Sigmoid colon (tissue), 6 donors: ENCODE measurements at regions not wholly inside any gene's neighbourhood (a gene's known extent, or its start where the extent isn't known, plus 50 kb on each side); places are given as distances from the start of the nearest gene placed in this dataset.

Source experiments
- DNase-seq: peaks from one replicate; pipeline ENCODE4 v3.0.0-alpha.2; 2019
- H3K27ac ChIP-seq, 4 donors: fragments of 200-600 bp; sonication (generic); one replicate each; pipeline ENCODE4 v1.5.1; 2016 to 2019; ENCODE audit warnings: mild to moderate bottlenecking in 1 of 4
- H3K27me3 ChIP-seq, 3 donors: fragments of 200-600 bp; sonication (generic); one replicate each; pipeline ENCODE4 v1.5.1; 2019; ENCODE audit warnings: mild to moderate bottlenecking in 1 of 3
- H3K36me3 ChIP-seq, 4 donors: fragments of 200-600 bp; sonication (generic); one replicate each; pipeline ENCODE4 v1.5.1; 2016 to 2019
- H3K4me1 ChIP-seq, 4 donors: fragments of 200-600 bp; sonication (generic); one replicate each; pipeline ENCODE4 v1.5.1; 2017 to 2019
- H3K4me3 ChIP-seq, 4 donors: fragments of 200-600 bp; sonication (generic); one replicate each; pipeline ENCODE4 v1.5.1; 2017 to 2019; ENCODE audit warnings: mild to moderate bottlenecking in 2 of 4, moderate library complexity in 1 of 4
- H3K9me3 ChIP-seq, 4 donors: fragments of 200-600 bp in 3 of 4; sonication (generic) in 3 of 4; one replicate each; pipeline versions ENCODE4 v1.5.1 to v1.6.1; 2013 to 2019
- CTCF ChIP-seq, 4 experiments: fragments of 450-650 bp in 3 of 4; fragments of 200-600 bp in 1 of 4; IDR thresholded peaks; one replicate each; pipeline ENCODE4 v1.5.1; 2016 to 2019; ENCODE audit warnings: antibody characterized with exemption in 4 of 4, mild to moderate bottlenecking in 3 of 4, moderate library complexity in 2 of 4
- EP300 ChIP-seq, 4 donors: sonication (generic); formaldehyde crosslinking; IDR thresholded peaks; one replicate each; pipeline ENCODE4 v1.6.1; 2017; ENCODE audit warnings: antibody characterized with exemption in 4 of 4
- POLR2A ChIP-seq, 2 donors: fragments of 450-650 bp; IDR thresholded peaks; one replicate each; pipeline ENCODE4 v1.6.1; 2016; ENCODE audit warnings: antibody characterized with exemption in 2 of 2, mild to moderate bottlenecking in 2 of 2, moderate library complexity in 2 of 2
- POLR2AphosphoS5 ChIP-seq, 4 donors: sonication (generic); formaldehyde crosslinking; IDR thresholded peaks; one replicate each; pipeline ENCODE4 v1.6.1; 2017; ENCODE audit warnings: antibody characterized with exemption in 4 of 4
- WGBS, 2 donors: extraction: QIAGEN DNeasy Blood & Tissue Kit; methylation state at CpG; one replicate each; pipeline ENCODE4 v1.1.7; 2013; 5-methylcytosine and 5-hydroxymethylcytosine counted together
- intact Hi-C: fragments of 100-400 bp; cut with DNase I; formaldehyde crosslinking; loops from one replicate; pipeline ENCODE4 v1.15.1; 2023
- donor health status: healthy with polysubstance abuse.
- donor health status: healthy.

- TF ChIP-seq EP300 (IDR thresholded peaks at IDR 0.05) (no peak), CTCF (IDR thresholded peaks at IDR 0.05) (no peak), POLR2AphosphoS5 (IDR thresholded peaks at IDR 0.05) (no peak), POLR2A (IDR thresholded peaks at IDR 0.05) (no peak)
- Histone ChIP-seq H3K27me3 (peaks cover 0 to 9% (median 3%) of the 10 kb centered on the region in 3 donors), H3K36me3 (no peaks in the 10 kb centered on the region), H3K4me1 (no peaks in the 10 kb centered on the region), H3K4me3 (no peak overlapping the region), H3K9me3 (no peaks in the 10 kb centered on the region), H3K27ac (no peak overlapping the region)
- DNase-seq = no peak
- 60 to 70% methylated on average over 20 of the region's 20 CpGs for WGBS, 2 donors
- intact Hi-C loops = no loop called here
Measured at GRCh38 chr14:106850913-106851825, 1324.8 kb downstream of the TMEM121 start.

DNA sequence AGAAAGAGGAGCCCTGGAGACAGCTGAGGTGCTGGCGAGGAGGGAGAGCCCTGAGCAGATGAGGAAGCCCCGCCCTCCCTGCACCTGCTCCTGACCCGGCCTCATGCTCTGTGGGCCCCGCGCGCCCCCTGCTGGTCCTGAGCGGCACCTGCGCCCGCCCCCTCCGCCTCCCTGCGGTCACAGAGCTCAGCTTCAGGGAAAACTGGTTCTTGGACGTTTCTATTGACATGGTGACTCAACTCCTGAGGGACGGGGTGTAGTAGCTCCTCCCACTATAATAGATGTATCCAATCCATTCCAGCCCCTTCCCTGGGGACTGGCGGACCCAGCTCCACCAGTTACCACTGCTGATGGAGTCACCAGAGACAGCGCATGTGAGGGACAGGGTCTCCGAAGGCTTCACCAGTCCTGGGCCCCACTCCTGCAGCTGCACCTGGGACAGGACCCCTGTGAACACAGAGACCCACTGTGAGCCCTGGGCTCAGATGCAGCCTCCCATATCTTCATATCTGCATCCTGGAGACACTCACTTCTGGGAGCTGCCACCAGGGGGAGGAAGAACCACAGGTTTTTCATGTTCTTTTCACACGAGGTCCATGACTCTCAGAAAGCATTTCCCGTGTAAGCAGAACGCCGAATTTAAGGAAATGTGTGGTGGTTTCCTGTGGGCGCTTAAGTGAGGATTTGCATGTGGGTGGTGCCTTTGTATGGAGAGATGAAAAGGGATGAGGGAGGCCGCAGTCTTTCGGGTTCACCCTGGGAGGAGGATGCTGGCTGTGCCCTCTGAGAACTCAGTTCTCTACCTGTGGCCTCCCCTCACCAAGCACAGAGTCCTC lies 1346.4 kb downstream of the TMEM121 start:
- intact Hi-C loops = no loop called here
- Histone ChIP-seq H3K4me3 (no peak overlapping the region), H3K4me1 (no peaks in the 10 kb centered on the region), H3K27ac (no peak overlapping the region), H3K27me3 (peaks cover 2 to 55% (median 7%) of the 10 kb centered on the region in 3 donors), H3K36me3 (no peaks in the 10 kb centered on the region), H3K9me3 (no peaks in the 10 kb centered on the region)
- WGBS, 2 donors = 11 to 29% methylated on average over 23 of the region's 23 CpGs
- no peak for DNase-seq
- TF ChIP-seq POLR2A (IDR thresholded peaks at IDR 0.05) (no peak), CTCF (IDR thresholded peaks at IDR 0.05) (peak in 1 of 4 experiments; percentile 37)

GRCh38 chr14:106874350-106874749 lies 1348.0 kb downstream of the TMEM121 start:
- WGBS, 2 donors = 45 to 79% methylated on average over 4 of the region's 4 CpGs
- no peaks in the 10 kb centered on the region for H3K36me3 ChIP-seq
- intact Hi-C loops = no loop called here
- no peaks in the 10 kb centered on the region for H3K4me1 ChIP-seq
- H3K27ac ChIP-seq = no peak overlapping the region
- H3K9me3 ChIP-seq = no peaks in the 10 kb centered on the region
- no peak for DNase-seq
- H3K4me3 ChIP-seq = no peak overlapping the region
- TF ChIP-seq EP300 (IDR thresholded peaks at IDR 0.05) (no peak), POLR2AphosphoS5 (IDR thresholded peaks at IDR 0.05) (no peak), CTCF (IDR thresholded peaks at IDR 0.05) (no peak), POLR2A (IDR thresholded peaks at IDR 0.05) (no peak)
- H3K27me3 ChIP-seq = peaks cover 2 to 59% (median 7%) of the 10 kb centered on the region in 3 donors

DNA sequence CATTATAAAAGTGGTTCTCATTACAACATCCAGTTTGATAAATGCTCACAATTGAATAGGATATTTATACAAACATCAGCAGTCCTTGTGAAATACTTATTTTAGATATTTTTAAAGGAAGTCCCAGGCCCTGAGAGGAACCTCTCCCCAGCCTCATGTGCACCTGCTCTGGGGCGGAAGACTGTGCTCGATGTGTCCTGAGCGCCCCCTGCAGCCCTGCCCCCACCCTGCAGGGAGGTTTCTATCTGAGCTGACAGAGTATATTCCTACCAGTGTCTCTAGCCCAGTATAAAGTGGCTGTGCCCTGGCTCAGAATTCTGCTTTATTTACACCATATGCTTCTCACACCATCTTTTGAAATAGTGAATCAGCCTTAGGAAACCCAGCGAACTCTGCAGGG lies 1349.1 kb downstream of the TMEM121 start:
- no peak for DNase-seq
- WGBS, 2 donors = 18 to 28% methylated on average over 4 of the region's 4 CpGs
- intact Hi-C loops = no loop called here
- Histone ChIP-seq H3K9me3 (no peaks in the 10 kb centered on the region), H3K4me1 (no peaks in the 10 kb centered on the region), H3K27me3 (peaks cover 2 to 55% (median 7%) of the 10 kb centered on the region in 3 donors), H3K27ac (no peak overlapping the region), H3K36me3 (no peaks in the 10 kb centered on the region), H3K4me3 (no peak overlapping the region)
- TF ChIP-seq POLR2A (IDR thresholded peaks at IDR 0.05) = no peak
- no peak for TF ChIP-seq EP300 (IDR thresholded peaks at IDR 0.05)
- TF ChIP-seq CTCF (IDR thresholded peaks at IDR 0.05) = no peak
- TF ChIP-seq POLR2AphosphoS5 (IDR thresholded peaks at IDR 0.05) = no peak
